HG03108 (cell line): ENCODE measurements at regions not wholly inside any gene's neighbourhood (a gene's known extent, or its start where the extent isn't known, plus 50 kb on each side); places are given as distances from the start of the nearest gene placed in this dataset.
"Not testable (repeated sequence)": the region's sequence is repeated elsewhere in the genome, so short reads cannot be mapped to it uniquely, and the experiment has no call there.

Experiments used
- ATAC-seq: cut with Tn5 transposase; IDR thresholded peaks from one replicate; pipeline ENCODE4 v1.9.1; 2021; ENCODE audit warnings: moderate library complexity; ENCODE audit not compliant: unreplicated experiment

- ATAC-seq: no peak
Observed at GRCh38 chr10:44278837-44279324, 106.0 kb downstream of the CXCL12 start.

DNA sequence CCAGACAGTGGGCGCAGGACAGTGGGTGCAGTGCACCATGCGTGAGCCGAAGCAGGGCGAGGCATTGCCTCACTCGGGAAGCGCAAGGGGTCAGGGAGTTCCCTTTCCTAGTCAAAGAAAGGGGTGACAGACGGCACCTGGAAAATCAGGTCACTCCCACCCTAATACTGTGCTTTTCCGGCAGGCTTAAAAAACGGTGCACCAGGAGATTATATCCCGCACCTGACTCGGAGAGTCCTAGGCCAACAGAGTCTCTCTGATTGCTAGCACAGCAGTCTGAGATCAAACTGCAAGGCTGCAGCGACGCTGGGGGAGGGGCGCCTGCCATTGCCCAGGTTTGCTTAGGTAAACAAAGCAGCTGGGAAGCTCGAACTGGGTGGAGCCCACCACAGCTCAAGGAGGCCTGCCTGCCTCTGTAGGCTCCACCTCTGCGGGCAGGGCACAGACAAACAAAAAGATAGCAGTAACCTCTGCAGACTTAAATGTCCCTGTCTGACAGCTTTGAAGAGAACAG is 116.4 kb downstream of the CXCL12 start:
- not testable (repeated sequence) for ATAC-seq

GRCh38 chr10:44267007-44267406 is 117.9 kb downstream of the CXCL12 start:
- ATAC-seq: no peak

DNA sequence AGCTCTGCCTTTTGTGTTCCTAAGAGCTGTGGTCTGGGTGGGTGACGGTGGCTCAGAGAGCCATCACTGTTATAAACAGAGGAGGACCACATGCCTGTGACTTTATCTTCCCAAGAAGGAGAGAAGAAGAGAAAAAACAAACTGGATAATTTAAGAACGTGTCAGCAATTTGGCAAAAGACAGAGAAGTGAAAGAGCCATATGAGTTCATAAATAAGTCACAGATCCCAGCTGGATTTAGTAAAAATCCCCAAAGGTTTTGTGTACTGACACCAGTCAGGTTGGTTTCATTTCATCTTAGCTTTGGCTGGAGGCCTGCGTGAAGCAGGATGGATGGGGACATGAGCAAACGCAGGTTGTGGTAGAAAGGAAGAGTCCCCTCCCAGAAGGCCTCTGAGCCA is 120.7 kb downstream of the CXCL12 start:
- no peak for ATAC-seq

GRCh38 chr10:44263771-44264170 is 121.1 kb downstream of the CXCL12 start:
- no peak for ATAC-seq

DNA sequence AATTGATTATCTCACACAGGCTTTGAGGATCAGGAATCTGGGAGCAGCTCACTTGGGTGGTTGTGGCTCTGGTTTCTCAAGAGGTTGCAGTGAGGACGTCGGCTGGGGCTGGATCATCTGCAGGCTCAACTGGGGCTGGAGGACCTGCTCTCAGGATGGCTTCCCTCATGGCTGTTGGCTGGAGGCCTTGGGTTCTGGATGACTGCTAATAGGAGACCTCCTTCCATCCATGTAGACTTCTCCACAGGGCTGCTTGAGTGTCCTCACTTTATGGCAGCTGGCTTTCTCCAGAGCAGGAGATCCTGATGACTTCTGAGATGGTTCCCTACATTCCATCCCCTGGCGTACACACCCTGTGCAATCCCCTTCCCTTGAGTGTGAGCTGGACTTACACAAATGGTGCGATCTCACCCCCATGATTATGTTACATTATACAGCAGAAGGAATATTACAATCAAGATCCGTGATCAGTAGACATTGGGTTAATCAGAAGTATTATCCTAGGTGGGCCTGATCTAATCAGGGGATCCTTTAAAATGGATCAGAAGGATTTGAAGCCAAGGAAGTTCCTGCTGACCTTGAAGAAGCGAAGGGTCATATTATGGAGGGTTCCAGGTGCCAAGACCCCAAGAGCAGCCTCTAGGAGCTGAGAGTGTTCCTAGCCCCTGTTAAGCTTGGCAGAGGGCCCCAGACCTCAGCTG is 122.2 kb downstream of the CXCL12 start:
- ATAC-seq: no peak

- ATAC-seq: no peak
Observed at GRCh38 chr10:44261710-44262455, 123.0 kb downstream of the CXCL12 start.

DNA sequence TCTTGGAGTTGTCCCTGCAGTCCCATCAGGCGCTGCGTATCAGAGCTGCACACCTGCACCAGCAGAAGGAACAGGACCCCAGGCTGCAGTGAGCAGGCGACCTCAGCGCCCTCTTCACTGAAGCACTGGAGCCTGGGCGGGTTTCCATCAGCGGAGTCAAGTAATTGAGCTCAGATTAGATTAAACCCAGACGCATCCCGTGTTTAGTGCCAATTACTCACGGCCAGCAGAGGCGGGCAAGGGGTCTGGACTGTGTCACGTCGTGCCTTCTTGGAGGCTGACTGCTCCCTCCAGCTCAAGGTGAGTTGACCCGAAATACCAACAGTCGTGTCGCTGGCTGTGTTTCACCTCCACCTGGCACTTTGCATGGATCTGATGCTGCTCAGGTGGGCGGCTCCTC is 123.6 kb downstream of the CXCL12 start:
- no peak for ATAC-seq

GRCh38 chr10:44260286-44260928 is 124.5 kb downstream of the CXCL12 start:
- no peak for ATAC-seq

- ATAC-seq: no peak
Observed at GRCh38 chr10:44259090-44259874, 125.6 kb downstream of the CXCL12 start.

DNA sequence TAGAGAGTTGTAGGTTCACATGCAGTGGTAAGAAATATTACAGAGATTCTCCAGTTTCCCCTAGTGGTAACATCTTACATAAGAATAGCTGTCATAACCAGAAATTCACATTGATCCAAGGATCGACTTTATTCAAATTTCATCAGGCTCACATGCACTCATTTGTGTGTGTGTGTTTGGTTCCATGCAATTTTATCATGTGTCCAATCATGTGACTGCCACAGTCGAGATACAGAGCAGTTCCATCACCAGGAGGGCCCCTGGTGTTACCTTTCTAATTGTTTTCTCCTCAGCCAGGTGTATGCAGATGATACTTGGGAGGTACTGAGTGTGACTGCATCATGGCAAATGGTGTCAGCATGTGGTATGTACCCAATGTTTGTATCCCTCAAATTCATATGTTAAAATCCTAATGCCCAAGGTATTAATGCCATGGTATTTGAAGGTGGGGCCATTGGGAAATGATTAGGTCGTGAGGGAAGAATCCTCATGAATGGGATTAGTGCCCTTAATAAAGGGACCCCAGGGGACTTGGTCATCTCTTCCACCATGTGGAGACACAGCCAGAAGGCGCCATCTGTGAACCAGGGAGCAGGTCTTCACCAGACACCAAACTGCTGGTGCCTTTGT is 126.3 kb downstream of the CXCL12 start:
- no peak for ATAC-seq

DNA sequence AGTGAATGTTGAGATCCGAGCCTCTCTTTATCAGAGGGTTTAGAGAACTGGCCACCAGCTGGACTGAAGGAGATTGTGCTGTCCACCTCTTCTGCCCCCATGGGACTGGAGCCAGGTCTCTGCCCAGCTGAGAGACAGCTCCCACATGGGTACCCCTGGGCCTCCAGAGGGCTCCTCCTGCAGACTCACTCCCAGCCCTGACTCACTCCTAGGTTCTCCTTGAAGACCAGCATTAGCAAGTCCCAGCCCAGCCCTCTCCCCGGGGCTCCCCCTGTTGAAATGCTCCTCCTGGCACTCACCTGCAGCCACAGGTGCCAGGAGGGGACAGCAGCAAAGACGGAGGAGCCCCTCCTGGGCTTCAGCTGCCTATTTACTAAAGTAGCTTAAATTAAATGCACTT is 126.9 kb downstream of the CXCL12 start:
- ATAC-seq: no peak

GRCh38 chr10:44253769-44254462 is 131.0 kb downstream of the CXCL12 start:
- no peak for ATAC-seq

GRCh38 chr10:44252631-44253030 is 132.3 kb downstream of the CXCL12 start:
- not testable (repeated sequence) for ATAC-seq

GRCh38 chr10:44249933-44250332 is 135.0 kb downstream of the CXCL12 start:
- not testable (repeated sequence) for ATAC-seq

- ATAC-seq: no peak
Observed at GRCh38 chr10:44249490-44249889, 135.4 kb downstream of the CXCL12 start.

- ATAC-seq: not testable (repeated sequence)
Observed at GRCh38 chr10:44246700-44247099, 138.2 kb downstream of the CXCL12 start.

- ATAC-seq: not testable (repeated sequence)
Observed at GRCh38 chr10:44246287-44246686, 138.6 kb downstream of the CXCL12 start.

DNA sequence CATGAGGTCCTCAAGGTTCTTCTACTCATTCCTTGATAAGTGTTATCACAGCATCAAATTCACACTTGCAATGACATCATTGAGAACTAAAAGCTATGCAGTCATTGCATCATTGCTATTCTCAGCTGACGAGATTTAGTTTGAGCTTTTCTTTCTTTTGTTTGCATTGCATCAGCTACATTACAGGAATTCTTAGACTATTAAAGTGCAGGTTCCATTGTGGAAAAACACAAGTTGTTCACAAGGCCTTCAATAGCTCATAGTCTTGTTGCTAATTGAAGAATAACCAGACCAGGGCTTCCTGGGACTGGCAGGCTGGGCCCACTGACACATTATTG is 139.3 kb downstream of the CXCL12 start:
- ATAC-seq: no peak
